Fibroblast of upper back skin (primary cell): ENCODE measurements at regions not wholly inside any gene's neighbourhood (a gene's known extent, or its start where the extent isn't known, plus 50 kb on each side); places are given as distances from the start of the nearest gene placed in this dataset.

Experiments
- DNase-seq: peaks from one replicate; pipeline ENCODE4 v3.0.0-alpha.2; 2013

GRCh38 chr4:14184265-14184664 is 556.7 kb upstream of the BOD1L1 start:
- peak; percentile 72 for DNase-seq

GRCh38 chr4:14184767-14185166 is 557.2 kb upstream of the BOD1L1 start:
- DNase-seq = no peak

- no peak for DNase-seq
Measured at GRCh38 chr4:14188214-14188613, 560.7 kb upstream of the BOD1L1 start.

- DNase-seq = peak; percentile 42
Measured at GRCh38 chr4:14193601-14194000, 566.1 kb upstream of the BOD1L1 start.

GRCh38 chr4:14196131-14196530 is 568.6 kb upstream of the BOD1L1 start:
- DNase-seq = peak; percentile 65

GRCh38 chr4:14215116-14215770 is 587.7 kb upstream of the BOD1L1 start:
- DNase-seq = no peak

GRCh38 chr4:14217401-14217800 is 589.9 kb upstream of the BOD1L1 start:
- no peak for DNase-seq

- DNase-seq = no peak
Measured at GRCh38 chr4:14218641-14219040, 591.1 kb upstream of the BOD1L1 start.

GRCh38 chr4:14221176-14221575 is 593.7 kb upstream of the BOD1L1 start:
- no peak for DNase-seq

- DNase-seq = no peak
Measured at GRCh38 chr4:14222377-14223029, 595.0 kb upstream of the BOD1L1 start.

GRCh38 chr4:14223461-14223860 is 595.9 kb upstream of the BOD1L1 start:
- no peak for DNase-seq

- no peak for DNase-seq
Measured at GRCh38 chr4:14225688-14226207, 598.2 kb upstream of the BOD1L1 start.

GRCh38 chr4:14233126-14233525 is 605.6 kb upstream of the BOD1L1 start:
- no peak for DNase-seq

GRCh38 chr4:14234307-14234706 is 606.8 kb upstream of the BOD1L1 start:
- peak; percentile 44 for DNase-seq

GRCh38 chr4:14236359-14236758 is 608.8 kb upstream of the BOD1L1 start:
- no peak for DNase-seq

GRCh38 chr4:14237911-14238310 is 610.4 kb upstream of the BOD1L1 start:
- no peak for DNase-seq

GRCh38 chr4:14241574-14241973 is 614.0 kb upstream of the BOD1L1 start:
- no peak for DNase-seq

GRCh38 chr4:14247767-14248166 is 620.2 kb upstream of the BOD1L1 start:
- DNase-seq = no peak

GRCh38 chr4:14249226-14249625 is 621.7 kb upstream of the BOD1L1 start:
- no peak for DNase-seq

- DNase-seq = peak; percentile 12
Measured at GRCh38 chr4:14254252-14254651, 626.7 kb upstream of the BOD1L1 start.

GRCh38 chr4:14254926-14255325 is 627.4 kb upstream of the BOD1L1 start:
- no peak for DNase-seq

- DNase-seq = no peak
Measured at GRCh38 chr4:14257903-14258302, 630.4 kb upstream of the BOD1L1 start.

- no peak for DNase-seq
Measured at GRCh38 chr4:14259936-14260335, 632.4 kb upstream of the BOD1L1 start.

- no peak for DNase-seq
Measured at GRCh38 chr4:14260591-14260990, 633.1 kb upstream of the BOD1L1 start.

GRCh38 chr4:14262221-14262620 is 634.7 kb upstream of the BOD1L1 start:
- no peak for DNase-seq
